GM12878 (cell line): ENCODE measurements at regions not wholly inside any gene's neighbourhood (a gene's known extent, or its start where the extent isn't known, plus 50 kb on each side); places are given as distances from the start of the nearest gene placed in this dataset.

ENCODE experiments used
- ATAC-seq: fragments of 200-7000 bp; cut with Tn5 transposase; 3 replicates; pipeline ENCODE4 v1.9.1; 2020; ENCODE audit warnings: mild to moderate bottlenecking, moderate library complexity
- BruUV-seq: library from RNA; stranded (reverse); fragments of 400-500 nt; replicated peaks from 2 replicates; lab custom pipeline; 2021; lab: Mats Ljungman, UMichigan
- CTCF ChIA-PET: fragments of 300-600 bp; sonication (Branson Sonifier 250); formaldehyde crosslinking; extraction: SDS; loops from one replicate; lab custom pipeline; 2021; ENCODE audit warnings: inconsistent platforms; lab: Yijun Ruan, JAX
- POLR2A ChIA-PET: fragments of 350-600 bp; formaldehyde crosslinking; extraction: SDS; loops from one replicate; lab custom pipeline; 2021; ENCODE audit warnings: inconsistent platforms; lab: Charles Lee
- RAD21 ChIA-PET: fragments of 300-600 bp; sonication (Branson Sonifier 250); formaldehyde crosslinking; loops from one replicate; lab custom pipeline; 2023; ENCODE audit warnings: antibody characterized with exemption; ENCODE audit not compliant: unreplicated experiment; lab: Charles Lee
- SMC1A ChIA-PET: fragments of 300-600 bp; sonication (Branson Sonifier 250); formaldehyde crosslinking; loops from one replicate; lab custom pipeline; 2023; ENCODE audit not compliant: unreplicated experiment, uncharacterized antibody; lab: Charles Lee
- DNase-seq: peaks from one replicate; pipeline ENCODE4 v3.0.0-alpha.2; 2011; ENCODE audit warnings: low read depth, low spot score
- FAIRE-seq: peaks from 3 replicates; lab custom pipeline; 2011; peaks lifted over from hg19 to GRCh38; lab: Jason Lieb, UNC
- H2AFZ ChIP-seq: 2 replicates; pipeline ENCODE4 v1.6.0; 2011; ENCODE audit warnings: low read depth, low read length, control low read depth; ENCODE audit not compliant: control insufficient read depth
- H3K27ac ChIP-seq: 2 replicates; pipeline ENCODE4 v1.5.1; 2011; ENCODE audit warnings: control low read depth; ENCODE audit not compliant: control insufficient read depth, insufficient read depth
- H3K27me3 ChIP-seq, 2 experiments: replicated peaks in 1 of 2; 2 replicates each; pipeline versions ENCODE4 v1.6.0 to v1.6.1; 2011; ENCODE audit warnings: low read length in 1 of 2; ENCODE audit not compliant: control insufficient read depth in 2 of 2, insufficient read depth in 2 of 2
- H3K36me3 ChIP-seq, 2 experiments: 2 replicates each; pipeline ENCODE4 v1.5.1; 2011; ENCODE audit warnings: low read length in 1 of 2; ENCODE audit not compliant: control insufficient read depth in 2 of 2, insufficient read depth in 2 of 2
- H3K4me1 ChIP-seq: 2 replicates; pipeline ENCODE4 v1.6.1; 2011; ENCODE audit warnings: mild to moderate bottlenecking, low read length, moderate library complexity, mixed read lengths; ENCODE audit not compliant: control insufficient read depth, insufficient read depth
- H3K4me2 ChIP-seq: 2 replicates; pipeline ENCODE4 v1.6.0; 2011; ENCODE audit warnings: control low read depth; ENCODE audit not compliant: control insufficient read depth, insufficient read depth
- H3K4me3 ChIP-seq: fragments of 200-600 bp; sonication (generic); 2 replicates; pipeline ENCODE4 v1.5.1; 2016
- H3K79me2 ChIP-seq: 2 replicates; pipeline ENCODE4 v1.6.0; 2011; ENCODE audit warnings: low read length; ENCODE audit not compliant: control insufficient read depth, insufficient read depth
- H3K9ac ChIP-seq: 2 replicates; pipeline ENCODE4 v1.8.0; 2011; ENCODE audit warnings: low read length, control low read depth, mixed read lengths; ENCODE audit not compliant: control insufficient read depth, insufficient read depth
- H3K9me3 ChIP-seq: replicated peaks from 3 replicates; pipeline ENCODE4 v1.5.1; 2011; ENCODE audit warnings: mild to moderate bottlenecking, low read length; ENCODE audit not compliant: control insufficient read depth, insufficient read depth
- H4K20me1 ChIP-seq: 2 replicates; pipeline ENCODE4 v1.6.0; 2011; ENCODE audit not compliant: control insufficient read depth, insufficient read depth
- BRCA1 ChIP-seq: IDR thresholded peaks from 2 replicates; pipeline ENCODE4 v1.6.1; 2011; ENCODE audit warnings: low read depth, low read length, improper control_type of control experiment
- CHD1 ChIP-seq: IDR thresholded peaks from 2 replicates; pipeline ENCODE4 v1.6.1; 2012; ENCODE audit warnings: low read depth, low read length, improper control_type of control experiment
- DPF2 ChIP-seq: fragments of 450-650 bp; IDR thresholded peaks from 2 replicates; pipeline ENCODE4 v1.6.1; 2017; ENCODE audit warnings: mild to moderate bottlenecking
- EED ChIP-seq: sonication (generic); IDR thresholded peaks from 2 replicates; pipeline ENCODE4 v1.6.1; 2016; ENCODE audit warnings: antibody characterized with exemption, low read depth
- HDAC6 ChIP-seq: fragments of 200-600 bp; sonication (generic); IDR thresholded peaks from one replicate; pipeline ENCODE4 v1.8.0; 2017; ENCODE audit warnings: antibody characterized with exemption; ENCODE audit not compliant: unreplicated experiment
- KAT2A ChIP-seq: conservative IDR thresholded peaks from 2 replicates; pipeline ENCODE4 v1.6.1; 2011; ENCODE audit warnings: low read depth, low read length; ENCODE audit not compliant: control insufficient read depth
- MTA3 ChIP-seq: IDR thresholded peaks from 2 replicates; pipeline ENCODE4 v1.6.1; 2012; ENCODE audit warnings: low read length, inconsistent platforms, borderline replicate concordance
- NFYA ChIP-seq: IDR thresholded peaks from 2 replicates; pipeline ENCODE4 v1.6.1; 2011; ENCODE audit warnings: low read depth, mild to moderate bottlenecking, low read length, improper control_type of control experiment, borderline replicate concordance
- NRF1 ChIP-seq: conservative IDR thresholded peaks from 2 replicates; pipeline ENCODE4 v1.6.1; 2011; ENCODE audit warnings: mild to moderate bottlenecking, low read depth, low read length, improper control_type of control experiment
- PAX5 ChIP-seq: IDR thresholded peaks from 2 replicates; pipeline ENCODE4 v1.6.1; 2011; ENCODE audit warnings: low read depth, low read length, borderline replicate concordance
- PRDM15 ChIP-seq: fragments of 450-650 bp; formaldehyde crosslinking; IDR thresholded peaks from 2 replicates; pipeline ENCODE4 v1.4.0; 2020; ENCODE audit warnings: mild to moderate bottlenecking, moderate library complexity
- RAD21 ChIP-seq: IDR thresholded peaks from 2 replicates; pipeline ENCODE4 v1.6.1; 2011; ENCODE audit warnings: mild to moderate bottlenecking, low read depth, low read length, moderate library complexity; ENCODE audit not compliant: insufficient read depth
- RCOR1 ChIP-seq: conservative IDR thresholded peaks from 2 replicates; pipeline ENCODE4 v1.6.1; 2012; ENCODE audit warnings: low read depth, low read length, improper control_type of control experiment
- RUNX3 ChIP-seq: IDR thresholded peaks from 2 replicates; pipeline ENCODE4 v1.6.1; 2012; ENCODE audit warnings: low read length, inconsistent platforms
- SIX5 ChIP-seq: IDR thresholded peaks from 2 replicates; pipeline ENCODE4 v1.6.1; 2011; ENCODE audit warnings: mild to moderate bottlenecking, low read depth, low read length, moderate library complexity; ENCODE audit not compliant: severe bottlenecking
- SREBF2 ChIP-seq: IDR thresholded peaks from 2 replicates; pipeline ENCODE4 v1.6.1; 2012; ENCODE audit warnings: mild to moderate bottlenecking, low read length
- TBL1XR1 ChIP-seq: IDR thresholded peaks from 2 replicates; pipeline ENCODE4 v1.6.1; 2012; ENCODE audit warnings: low read depth, low read length, improper control_type of control experiment
- WGBS: methylation state at CpG from one replicate; pipeline ENCODE4 v1.1.6; 2016; ENCODE audit warnings: low lambda C conversion rate; ENCODE audit not compliant: insufficient replicate concordance, insufficient coverage; ENCODE audit errors: missing lambda C conversion rate; 5-methylcytosine and 5-hydroxymethylcytosine counted together
- in situ Hi-C: fragments of 300-500 bp; cut with MboI; formaldehyde crosslinking; loops from 9 replicates; pipeline ENCODE4 v1.14.3; 2018; ENCODE audit warnings: mixed read lengths
- intact Hi-C: fragments of 100-400 bp; cut with micrococcal nuclease; formaldehyde crosslinking; loops from one replicate; pipeline ENCODE4 v1.14.2; 2022; ENCODE audit not compliant: unreplicated experiment

DNA sequence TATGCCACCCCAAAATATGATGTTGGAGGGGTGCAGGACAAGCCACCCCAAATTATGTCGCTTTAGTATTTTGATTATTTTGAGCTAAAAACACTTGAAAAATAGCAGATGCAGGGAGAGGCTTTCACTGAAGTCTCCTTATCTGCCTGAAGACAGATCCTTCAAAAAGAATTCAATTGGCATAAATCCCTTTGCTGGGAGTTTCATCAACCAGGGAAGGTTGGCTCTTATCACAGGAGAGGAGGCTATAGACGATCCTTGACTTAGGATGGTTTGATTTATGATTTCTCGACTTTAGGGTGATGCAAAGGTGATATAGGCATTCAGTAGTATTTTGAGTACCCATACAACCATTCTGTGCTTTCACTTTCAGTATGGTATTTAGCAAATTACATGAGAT lies 97.8 kb upstream of the CAMK1G start:
- ATAC-seq = no peak
- intact Hi-C loops = no loop called here
- no peaks in the 10 kb centered on the region for H3K9me3 ChIP-seq
- no peaks in the 10 kb centered on the region for H3K4me1 ChIP-seq
- no peaks in the 10 kb centered on the region for H3K36me3 ChIP-seq
- no peaks in the 10 kb centered on the region for H4K20me1 ChIP-seq
- ChIA-PET CTCF (interaction anchor here (1.1 kb wide), 1 partner anchor 27 kb away, joined by 3 read pairs; no protein-coding TSS in a partner anchor), POLR2A (no interaction called here), SMC1A (no interaction called here), RAD21 (no interaction called here)
- H3K4me2 ChIP-seq = no peak overlapping the region
- no peaks in the 10 kb centered on the region for H3K27me3 ChIP-seq
- no peak overlapping the region for H3K9ac ChIP-seq
- FAIRE-seq = no peak
- no TSS peak for BruUV-seq
- no peak for DNase-seq
- TF ChIP-seq DPF2 = no peak
- TF ChIP-seq EED = no peak
- TF ChIP-seq PRDM15 (CRISPR knock-in tag) = no peak
- TF ChIP-seq RCOR1 = no peak
- no peak for TF ChIP-seq MTA3
- TF ChIP-seq SIX5 = no peak
- TF ChIP-seq CHD1 = no peak
- TF ChIP-seq TBL1XR1 = no peak
- TF ChIP-seq SREBF2 = no peak
- no peak for TF ChIP-seq PAX5
- TF ChIP-seq RUNX3 = no peak
- no peak for TF ChIP-seq RAD21
- TF ChIP-seq NRF1 = no peak
- TF ChIP-seq KAT2A = no peak
- no peak for TF ChIP-seq BRCA1
- no peak for TF ChIP-seq HDAC6
- no peak for TF ChIP-seq NFYA
- no peaks in the 10 kb centered on the region for H3K79me2 ChIP-seq
- WGBS = 12% methylated on average over 3 of the region's 3 CpGs
- no peak overlapping the region for H3K4me3 ChIP-seq
- H2AFZ ChIP-seq = no peak overlapping the region
- H3K27ac ChIP-seq = no peak overlapping the region
- in situ Hi-C loops = no loop called here
